ENCODE measurements at regions not wholly inside any gene's neighbourhood (a gene's known extent, or its start where the extent isn't known, plus 50 kb on each side); places are given as distances from the start of the nearest gene placed in this dataset.

DNA sequence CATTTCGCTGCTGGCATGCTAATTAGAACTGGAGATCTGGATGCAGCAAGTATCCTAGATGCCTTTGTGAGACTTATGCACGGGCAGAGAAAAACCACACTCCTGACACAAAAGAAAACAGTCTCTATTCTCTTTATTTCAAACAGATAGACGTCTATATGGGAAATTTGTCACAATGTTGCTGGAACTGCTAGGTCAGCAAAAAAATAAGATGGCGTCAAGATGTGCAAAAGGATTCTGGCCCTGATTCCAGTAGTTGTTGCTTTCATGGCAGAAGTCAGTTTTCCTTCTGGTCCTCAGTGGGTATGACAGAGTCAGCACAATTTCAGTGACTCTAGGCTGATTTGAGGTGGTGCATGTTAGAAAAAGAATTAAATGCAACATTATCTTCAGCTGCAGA is 1068.0 kb downstream of the SLITRK5 start:
- TF ChIP-seq ZNF274 (IDR thresholded peaks at IDR 0.05; ENCODE audit: low read depth, low read length) (no peak), YY1 (IDR thresholded peaks at IDR 0.05; ENCODE audit: extremely low read depth, insufficient replicate concordance, low read depth, low read length) (no peak), POLR2A (IDR thresholded peaks at IDR 0.05; ENCODE audit: borderline replicate concordance, extremely low read depth, insufficient read depth, insufficient read length) (no peak), RAD21 (IDR thresholded peaks at IDR 0.05; ENCODE audit: low read depth) (no peak), MAX (IDR thresholded peaks at IDR 0.05) (no peak), EZH2 (IDR thresholded peaks at IDR 0.05) (no peak), POLR2AphosphoS5 (IDR thresholded peaks at IDR 0.05; ENCODE audit: low read depth, low read length) (no peak)
- TF ChIP-seq, protein P1, sequence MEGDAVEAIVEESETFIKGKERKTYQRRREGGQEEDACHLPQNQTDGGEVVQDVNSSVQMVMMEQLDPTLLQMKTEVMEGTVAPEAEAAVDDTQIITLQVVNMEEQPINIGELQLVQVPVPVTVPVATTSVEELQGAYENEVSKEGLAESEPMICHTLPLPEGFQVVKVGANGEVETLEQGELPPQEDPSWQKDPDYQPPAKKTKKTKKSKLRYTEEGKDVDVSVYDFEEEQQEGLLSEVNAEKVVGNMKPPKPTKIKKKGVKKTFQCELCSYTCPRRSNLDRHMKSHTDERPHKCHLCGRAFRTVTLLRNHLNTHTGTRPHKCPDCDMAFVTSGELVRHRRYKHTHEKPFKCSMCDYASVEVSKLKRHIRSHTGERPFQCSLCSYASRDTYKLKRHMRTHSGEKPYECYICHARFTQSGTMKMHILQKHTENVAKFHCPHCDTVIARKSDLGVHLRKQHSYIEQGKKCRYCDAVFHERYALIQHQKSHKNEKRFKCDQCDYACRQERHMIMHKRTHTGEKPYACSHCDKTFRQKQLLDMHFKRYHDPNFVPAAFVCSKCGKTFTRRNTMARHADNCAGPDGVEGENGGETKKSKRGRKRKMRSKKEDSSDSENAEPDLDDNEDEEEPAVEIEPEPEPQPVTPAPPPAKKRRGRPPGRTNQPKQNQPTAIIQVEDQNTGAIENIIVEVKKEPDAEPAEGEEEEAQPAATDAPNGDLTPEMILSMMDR (IDR thresholded peaks at IDR 0.05 in 2 of 3, conservative IDR thresholded peaks at IDR 0.05 in 1 of 3; ENCODE audit: borderline replicate concordance in 1 of 3, insufficient read depth in 1 of 3, low read depth in 2 of 3, low read length in 2 of 3), result no peak
- TF ChIP-seq, protein P2, sequence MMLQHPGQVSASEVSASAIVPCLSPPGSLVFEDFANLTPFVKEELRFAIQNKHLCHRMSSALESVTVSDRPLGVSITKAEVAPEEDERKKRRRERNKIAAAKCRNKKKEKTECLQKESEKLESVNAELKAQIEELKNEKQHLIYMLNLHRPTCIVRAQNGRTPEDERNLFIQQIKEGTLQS (IDR thresholded peaks at IDR 0.05), result no peak

All from HCT116 (cell line).